Smooth muscle cell (in vitro differentiated cells): ENCODE measurements at regions not wholly inside any gene's neighbourhood (a gene's known extent, or its start where the extent isn't known, plus 50 kb on each side); places are given as distances from the start of the nearest gene placed in this dataset.

Experiments
- DNase-seq: peaks from one replicate; lab custom pipeline; 2025; ENCODE audit not compliant: unreplicated experiment; lab: John Stamatoyannopoulos, UW
- H2AFZ ChIP-seq: fragments of 200-600 bp; sonication (generic); 2 replicates; pipeline ENCODE4 v1.6.0; 2016; ENCODE audit warnings: antibody characterized with exemption, low read depth, mild to moderate bottlenecking
- H3F3A ChIP-seq: fragments of 200-600 bp; sonication (generic); 2 replicates; pipeline ENCODE4 v1.6.0; 2017; ENCODE audit warnings: antibody characterized with exemption, low read depth
- H3K27ac ChIP-seq: fragments of 200-600 bp; sonication (generic); 2 replicates; pipeline ENCODE4 v1.5.1; 2016; ENCODE audit warnings: low read depth, mild to moderate bottlenecking
- H3K27me3 ChIP-seq: fragments of 200-600 bp; sonication (generic); 2 replicates; pipeline ENCODE4 v1.6.1; 2016; ENCODE audit warnings: low read depth, mild to moderate bottlenecking
- H3K36me3 ChIP-seq: fragments of 200-600 bp; sonication (generic); 2 replicates; pipeline ENCODE4 v1.5.1; 2016; ENCODE audit warnings: low read depth
- H3K4me1 ChIP-seq: fragments of 200-600 bp; sonication (generic); 2 replicates; pipeline ENCODE4 v1.5.1; 2016; ENCODE audit warnings: low read depth
- H3K4me2 ChIP-seq: fragments of 200-600 bp; sonication (generic); 2 replicates; pipeline ENCODE4 v1.6.0; 2016; ENCODE audit warnings: mild to moderate bottlenecking
- H3K4me3 ChIP-seq: fragments of 200-600 bp; sonication (generic); 2 replicates; pipeline ENCODE4 v1.5.1; 2016; ENCODE audit warnings: mild to moderate bottlenecking
- H3K79me2 ChIP-seq: fragments of 200-600 bp; sonication (generic); 2 replicates; pipeline ENCODE4 v1.6.0; 2016; ENCODE audit warnings: low read depth, mild to moderate bottlenecking
- H3K9ac ChIP-seq: fragments of 200-600 bp; sonication (generic); 2 replicates; pipeline ENCODE4 v1.6.0; 2016; ENCODE audit warnings: low read depth
- H3K9me3 ChIP-seq: fragments of 200-600 bp; sonication (generic); replicated peaks from 2 replicates; pipeline ENCODE4 v1.5.1; 2016; ENCODE audit warnings: low read depth
- H4K20me1 ChIP-seq: fragments of 200-600 bp; sonication (generic); 2 replicates; pipeline ENCODE4 v1.6.0; 2016; ENCODE audit warnings: low read depth
- WGBS: methylation state at CpG from one replicate; pipeline ENCODE4 v1.1.7; 2016; ENCODE audit warnings: low lambda C conversion rate; 5-methylcytosine and 5-hydroxymethylcytosine counted together
- TF ChIP-seq, protein P1 (sequence below): fragments of 200-600 bp; sonication (generic); IDR thresholded peaks from 2 replicates; pipeline ENCODE4 v1.5.1; 2017; ENCODE audit warnings: borderline replicate concordance, mild to moderate bottlenecking, antibody characterized with exemption; ENCODE audit not compliant: insufficient read depth, poor library complexity, severe bottlenecking

DNA sequence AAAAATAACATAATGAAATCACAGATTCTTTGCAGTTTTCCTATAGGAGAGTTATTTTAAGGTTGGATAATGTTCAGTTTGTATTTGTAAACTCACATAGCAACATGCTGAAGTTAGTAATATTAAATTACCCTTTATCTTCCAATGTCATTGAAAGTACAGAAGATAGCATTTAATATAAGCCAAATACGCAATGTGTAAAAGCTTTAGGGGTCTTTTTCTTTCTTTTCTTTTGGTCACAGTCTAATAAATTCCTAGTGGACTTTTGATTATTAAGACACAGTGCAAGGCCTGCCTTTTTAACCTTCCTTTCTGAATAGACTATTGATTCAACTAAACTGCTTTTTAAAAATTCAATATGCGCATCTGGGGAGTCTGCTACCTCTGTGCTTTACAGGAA lies 79.3 kb downstream of the OTOL1 start:
- no peak overlapping the region for H3K9ac ChIP-seq
- DNase-seq = no peak

GRCh38 chr3:161576311-161576710 lies 79.7 kb downstream of the OTOL1 start:
- H3K4me3 ChIP-seq = no peak overlapping the region
- H3K27me3 ChIP-seq = no peaks in the 10 kb centered on the region
- no peaks in the 10 kb centered on the region for H3K79me2 ChIP-seq
- 86% methylated on average over 2 of the region's 2 CpGs for WGBS
- H4K20me1 ChIP-seq = no peaks in the 10 kb centered on the region
- H3F3A ChIP-seq = no peaks in the 10 kb centered on the region
- H3K27ac ChIP-seq = no peak overlapping the region
- TF ChIP-seq, protein P1, sequence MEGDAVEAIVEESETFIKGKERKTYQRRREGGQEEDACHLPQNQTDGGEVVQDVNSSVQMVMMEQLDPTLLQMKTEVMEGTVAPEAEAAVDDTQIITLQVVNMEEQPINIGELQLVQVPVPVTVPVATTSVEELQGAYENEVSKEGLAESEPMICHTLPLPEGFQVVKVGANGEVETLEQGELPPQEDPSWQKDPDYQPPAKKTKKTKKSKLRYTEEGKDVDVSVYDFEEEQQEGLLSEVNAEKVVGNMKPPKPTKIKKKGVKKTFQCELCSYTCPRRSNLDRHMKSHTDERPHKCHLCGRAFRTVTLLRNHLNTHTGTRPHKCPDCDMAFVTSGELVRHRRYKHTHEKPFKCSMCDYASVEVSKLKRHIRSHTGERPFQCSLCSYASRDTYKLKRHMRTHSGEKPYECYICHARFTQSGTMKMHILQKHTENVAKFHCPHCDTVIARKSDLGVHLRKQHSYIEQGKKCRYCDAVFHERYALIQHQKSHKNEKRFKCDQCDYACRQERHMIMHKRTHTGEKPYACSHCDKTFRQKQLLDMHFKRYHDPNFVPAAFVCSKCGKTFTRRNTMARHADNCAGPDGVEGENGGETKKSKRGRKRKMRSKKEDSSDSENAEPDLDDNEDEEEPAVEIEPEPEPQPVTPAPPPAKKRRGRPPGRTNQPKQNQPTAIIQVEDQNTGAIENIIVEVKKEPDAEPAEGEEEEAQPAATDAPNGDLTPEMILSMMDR = no peak
- no peak for DNase-seq
- no peak overlapping the region for H2AFZ ChIP-seq
- no peak overlapping the region for H3K9ac ChIP-seq
- no peaks in the 10 kb centered on the region for H3K9me3 ChIP-seq
- H3K4me2 ChIP-seq = no peak overlapping the region
- H3K36me3 ChIP-seq = no peaks in the 10 kb centered on the region
- no peaks in the 10 kb centered on the region for H3K4me1 ChIP-seq

More for the DNA sequence above, 79.3 kb downstream of the OTOL1 start:
- Histone ChIP-seq H3K79me2 (no peaks in the 10 kb centered on the region), H3K27ac (no peak overlapping the region), H3K27me3 (no peaks in the 10 kb centered on the region), H3K4me1 (no peaks in the 10 kb centered on the region), H2AFZ (no peak overlapping the region), H3K36me3 (no peaks in the 10 kb centered on the region), H3K4me2 (no peak overlapping the region), H4K20me1 (no peaks in the 10 kb centered on the region), H3F3A (no peaks in the 10 kb centered on the region), H3K4me3 (no peak overlapping the region), H3K9me3 (no peaks in the 10 kb centered on the region)
- 97% methylated on average over 2 of the region's 2 CpGs for WGBS
- TF ChIP-seq, protein P1 = no peak

GRCh38 chr3:161576714-161577510 lies 80.3 kb downstream of the OTOL1 start:
- no peak for DNase-seq
- Histone ChIP-seq H3K9me3 (no peaks in the 10 kb centered on the region), H3F3A (no peaks in the 10 kb centered on the region), H3K4me3 (no peak overlapping the region), H3K79me2 (no peaks in the 10 kb centered on the region), H3K27ac (no peak overlapping the region), H3K4me1 (no peaks in the 10 kb centered on the region), H3K4me2 (no peak overlapping the region), H4K20me1 (no peaks in the 10 kb centered on the region), H3K9ac (no peak overlapping the region), H2AFZ (no peak overlapping the region), H3K36me3 (no peaks in the 10 kb centered on the region), H3K27me3 (no peaks in the 10 kb centered on the region)
- 64% methylated on average over 9 of the region's 9 CpGs for WGBS
- TF ChIP-seq, protein P1 = no peak

DNA sequence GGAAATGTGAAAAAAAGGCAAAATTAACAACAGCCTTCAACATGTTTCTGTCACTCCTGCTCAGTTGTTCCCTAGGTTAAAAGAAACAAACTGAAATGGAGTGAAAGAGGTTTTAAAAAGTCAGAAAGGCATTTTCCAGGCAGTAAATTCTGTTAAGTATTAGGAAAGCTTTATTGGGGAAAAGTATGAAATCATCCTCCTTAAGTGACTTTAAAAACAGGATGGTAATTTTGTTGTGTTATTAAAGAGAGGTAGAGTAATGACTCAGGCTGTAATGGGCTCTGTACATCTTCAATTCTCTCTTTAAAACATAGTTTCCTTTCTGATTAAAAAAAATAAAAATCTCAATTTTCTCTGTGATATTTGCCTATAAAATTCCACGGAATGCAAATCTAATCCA lies 81.1 kb downstream of the OTOL1 start:
- Histone ChIP-seq H3K27me3 (no peaks in the 10 kb centered on the region), H3K4me2 (no peak overlapping the region), H3K9me3 (no peaks in the 10 kb centered on the region), H3K4me1 (no peaks in the 10 kb centered on the region), H3K27ac (no peak overlapping the region), H3K36me3 (no peaks in the 10 kb centered on the region), H3K79me2 (no peaks in the 10 kb centered on the region), H3K4me3 (no peak overlapping the region), H3K9ac (no peak overlapping the region), H4K20me1 (no peaks in the 10 kb centered on the region), H2AFZ (no peak overlapping the region), H3F3A (no peaks in the 10 kb centered on the region)
- DNase-seq = no peak
- TF ChIP-seq, protein P1 = no peak
- 0% methylated on average over 1 of the region's 1 CpG for WGBS
